SK-N-SH (cell line): ENCODE measurements at regions not wholly inside any gene's neighbourhood (a gene's known extent, or its start where the extent isn't known, plus 50 kb on each side); places are given as distances from the start of the nearest gene placed in this dataset.
"Not testable (repeated sequence)": the region's sequence is repeated elsewhere in the genome, so short reads cannot be mapped to it uniquely, and the experiment has no call there.

ENCODE experiments used
- CTCF ChIA-PET: fragments of 300-600, 350-600 bp; formaldehyde crosslinking; extraction: SDS; loops from one replicate; lab custom pipeline; 2021; lab: Yijun Ruan, JAX
- POLR2A ChIA-PET: fragments of 350-600 bp; sonication (Branson Sonifier 250); formaldehyde crosslinking; extraction: SDS; loops from one replicate; lab custom pipeline; 2020; ENCODE audit warnings: antibody characterized with exemption, inconsistent platforms; lab: Yijun Ruan, JAX
- DNase-seq: peaks from one replicate; pipeline ENCODE4 v3.0.0; 2012
- H2AFZ ChIP-seq: fragments of 200-600 bp; sonication (generic); 2 replicates; pipeline ENCODE4 v1.8.1; 2016; ENCODE audit warnings: antibody characterized with exemption, mild to moderate bottlenecking, low read depth
- H3F3A ChIP-seq: fragments of 200-600 bp; sonication (generic); replicated peaks from 2 replicates; pipeline ENCODE3; 2016; ENCODE audit warnings: antibody characterized with exemption, mild to moderate bottlenecking; ENCODE audit not compliant: insufficient read depth
- H3K27ac ChIP-seq, 2 experiments: fragments of 200-500 bp in 1 of 2; fragments of 200-600 bp in 1 of 2; sonication (Bioruptor generic) in 1 of 2; sonication (generic), shearing (Covaris generic) in 1 of 2; 2 replicates each; pipeline versions ENCODE4 v1.5.1 to v1.6.1; 2014 to 2016; ENCODE audit warnings: low read depth in 2 of 2, inconsistent platforms in 1 of 2, low read length in 1 of 2, mild to moderate bottlenecking in 1 of 2, mixed read lengths in 1 of 2
- H3K27me3 ChIP-seq: fragments of 200-600 bp; sonication (generic), shearing (Covaris generic); 2 replicates; pipeline ENCODE4 v1.6.1; 2016; ENCODE audit warnings: mixed run types; ENCODE audit not compliant: insufficient read depth
- H3K36me3 ChIP-seq, 2 experiments: fragments of 200-500 bp in 1 of 2; fragments of 200-600 bp in 1 of 2; sonication (Bioruptor generic) in 1 of 2; sonication (generic) in 1 of 2; replicated peaks in 1 of 2; 2 replicates each; pipeline versions ENCODE3 to v1.5.1; 2014 to 2016; ENCODE audit warnings: low read length in 1 of 2, mild to moderate bottlenecking in 1 of 2; ENCODE audit not compliant: insufficient read depth in 2 of 2, control insufficient read depth in 1 of 2
- H3K4me1 ChIP-seq, 2 experiments: fragments of 200-500 bp in 1 of 2; fragments of 200-600 bp in 1 of 2; sonication (Bioruptor generic) in 1 of 2; sonication (generic), shearing (Covaris generic) in 1 of 2; 2 replicates each; pipeline versions ENCODE4 v1.5.1 to v1.6.1; 2014 to 2016; ENCODE audit warnings: low read depth in 1 of 2, low read length in 1 of 2, mixed run types in 1 of 2; ENCODE audit not compliant: insufficient read depth in 2 of 2, control insufficient read depth in 1 of 2
- H3K4me2 ChIP-seq: fragments of 200-600 bp; sonication (generic), shearing (Covaris generic); 2 replicates; pipeline ENCODE4 v1.6.1; 2017; ENCODE audit warnings: mixed run types
- H3K4me3 ChIP-seq, 2 experiments: fragments of 200-500 bp in 1 of 2; fragments of 200-600 bp in 1 of 2; sonication (Bioruptor generic) in 1 of 2; sonication (generic), shearing (Covaris generic) in 1 of 2; 2 replicates each; pipeline versions ENCODE4 v1.5.1 to v1.8.1; 2014 to 2016; ENCODE audit warnings: low read depth in 2 of 2, inconsistent platforms in 1 of 2, low read length in 1 of 2, mild to moderate bottlenecking in 1 of 2, mixed read lengths in 1 of 2, moderate library complexity in 1 of 2
- H3K79me2 ChIP-seq: fragments of 200-600 bp; sonication (generic); 2 replicates; pipeline ENCODE4 v1.8.1; 2017; ENCODE audit warnings: mild to moderate bottlenecking; ENCODE audit not compliant: insufficient read depth
- H3K9ac ChIP-seq: fragments of 200-600 bp; sonication (generic); 2 replicates; pipeline ENCODE4 v1.6.1; 2017; ENCODE audit warnings: mixed run types
- H3K9me2 ChIP-seq: fragments of 200-600 bp; sonication (generic); 2 replicates; pipeline ENCODE4 v1.6.1; 2017; ENCODE audit warnings: mixed run types
- H3K9me3 ChIP-seq: fragments of 200-600 bp; sonication (generic); 2 replicates; pipeline ENCODE4 v1.6.1; 2017; ENCODE audit warnings: mixed run types, mild to moderate bottlenecking, moderate library complexity
- H4K20me1 ChIP-seq: fragments of 200-600 bp; sonication (generic); 2 replicates; pipeline ENCODE4 v1.6.1; 2017; ENCODE audit warnings: mild to moderate bottlenecking, mixed run types; ENCODE audit not compliant: insufficient read depth
- CTCF ChIP-seq: fragments of 200-600 bp; sonication (generic); IDR thresholded peaks from 2 replicates; pipeline ENCODE4 v1.6.1; 2017; ENCODE audit warnings: antibody characterized with exemption, mild to moderate bottlenecking, moderate library complexity
- FOSL2 ChIP-seq: IDR thresholded peaks from 2 replicates; pipeline ENCODE4 v1.4.0; 2012; ENCODE audit warnings: low read depth, mild to moderate bottlenecking, moderate library complexity, borderline replicate concordance
- FOXJ3 ChIP-seq: sonication (generic); formaldehyde crosslinking; IDR thresholded peaks from 2 replicates; pipeline ENCODE4 v1.5.1; 2020; ENCODE audit warnings: mild to moderate bottlenecking, missing genetic modification reagents
- GATA2 ChIP-seq: sonication (generic); formaldehyde crosslinking; IDR thresholded peaks from 2 replicates; pipeline ENCODE4 v1.5.0; 2020; ENCODE audit warnings: mild to moderate bottlenecking, missing genetic modification reagents
- PBX3 ChIP-seq: IDR thresholded peaks from 2 replicates; pipeline ENCODE4; 2012
- RCOR1 ChIP-seq: fragments of 150-350 bp; IDR thresholded peaks from 2 replicates; pipeline ENCODE4 v1.6.1; 2017; ENCODE audit warnings: antibody characterized with exemption, low read length
- RXRA ChIP-seq: IDR thresholded peaks from 2 replicates; pipeline ENCODE4 v1.4.0; 2012; ENCODE audit warnings: low read depth, mild to moderate bottlenecking, borderline replicate concordance
- SIN3A ChIP-seq: IDR thresholded peaks from 2 replicates; pipeline ENCODE4 v1.6.1; 2012; ENCODE audit warnings: low read depth, mild to moderate bottlenecking, low read length, moderate library complexity, borderline replicate concordance
- TAF1 ChIP-seq: IDR thresholded peaks from 2 replicates; pipeline ENCODE4 v1.6.1; 2012; ENCODE audit warnings: low read depth, mild to moderate bottlenecking, low read length, moderate library complexity, borderline replicate concordance
- ZBTB33 ChIP-seq: IDR thresholded peaks from 2 replicates; pipeline ENCODE4 v1.4.0; 2012; ENCODE audit warnings: low read depth, borderline replicate concordance
- WGBS: methylation state at CpG from one replicate; pipeline ENCODE4 v1.1.6; 2017; ENCODE audit warnings: low lambda C conversion rate; 5-methylcytosine and 5-hydroxymethylcytosine counted together

- H3F3A ChIP-seq, result no peaks in the 10 kb centered on the region
- no peaks in the 10 kb centered on the region for H3K36me3 ChIP-seq
- no peaks in the 10 kb centered on the region for H4K20me1 ChIP-seq
- no peak for TF ChIP-seq SIN3A
- TF ChIP-seq TAF1, result no peak
- no peak for TF ChIP-seq ZBTB33
- no peak for TF ChIP-seq CTCF
- TF ChIP-seq RCOR1, result no peak
- TF ChIP-seq FOSL2, result no peak
- POLR2A ChIA-PET, result no interaction called here
- no peak for DNase-seq
- no peak overlapping the region for H3K9ac ChIP-seq
- no peak overlapping the region for H3K4me2 ChIP-seq
- no peak overlapping the region for H3K27ac ChIP-seq
- CTCF ChIA-PET, result no interaction called here
- H3K9me2 ChIP-seq, result no peaks in the 10 kb centered on the region
- no peaks in the 10 kb centered on the region for H3K79me2 ChIP-seq
- H3K4me1 ChIP-seq, result no peaks in the 10 kb centered on the region
- no peak overlapping the region for H2AFZ ChIP-seq
- 4% methylated on average over 2 of the region's 2 CpGs for WGBS
- no peaks in the 10 kb centered on the region for H3K9me3 ChIP-seq
- H3K4me3 ChIP-seq, result no peak overlapping the region
- peaks cover 28% of the 10 kb centered on the region for H3K27me3 ChIP-seq
Measured at GRCh38 chr18:22752014-22752413, 181.1 kb upstream of the RBBP8 start.

- no peaks in the 10 kb centered on the region for H3F3A ChIP-seq
- WGBS, result 15% methylated on average over 8 of the region's 8 CpGs
- H3K36me3 ChIP-seq, result no peaks in the 10 kb centered on the region
- H3K79me2 ChIP-seq, result no peaks in the 10 kb centered on the region
- no peak overlapping the region for H3K4me3 ChIP-seq
- H4K20me1 ChIP-seq, result no peaks in the 10 kb centered on the region
- no peaks in the 10 kb centered on the region for H3K9me3 ChIP-seq
- H3K4me1 ChIP-seq, result no peaks in the 10 kb centered on the region
- H2AFZ ChIP-seq, result no peak overlapping the region
- CTCF ChIA-PET, result no interaction called here
- no peak overlapping the region for H3K27ac ChIP-seq
- H3K9me2 ChIP-seq, result no peaks in the 10 kb centered on the region
- H3K9ac ChIP-seq, result no peak overlapping the region
- TF ChIP-seq RXRA (no peak), GATA2 (no peak), PBX3 (no peak), FOXJ3 (CRISPR knock-in tag) (no peak)
- POLR2A ChIA-PET, result no interaction called here
- H3K4me2 ChIP-seq, result no peak overlapping the region
- peaks cover 28% of the 10 kb centered on the region for H3K27me3 ChIP-seq
- no peak for DNase-seq
Measured at GRCh38 chr18:22753130-22753831, 179.8 kb upstream of the RBBP8 start.

- H3K4me1 ChIP-seq, H3K4me3 ChIP-seq, H3F3A ChIP-seq, H3K9ac ChIP-seq, H3K9me2 ChIP-seq, H4K20me1 ChIP-seq, H2AFZ ChIP-seq, H3K79me2 ChIP-seq, H3K27ac ChIP-seq, H3K4me2 ChIP-seq, H3K36me3 ChIP-seq, H3K9me3 ChIP-seq, POLR2A ChIA-PET, CTCF ChIA-PET, DNase-seq, H3K27me3 ChIP-seq: not testable (repeated sequence)
- WGBS, result 62% methylated on average over 2 of the region's 2 CpGs
Measured at GRCh38 chr18:22764005-22764404, 169.1 kb upstream of the RBBP8 start.
